H9 (cell line): ENCODE measurements at regions not wholly inside any gene's neighbourhood (a gene's known extent, or its start where the extent isn't known, plus 50 kb on each side); places are given as distances from the start of the nearest gene placed in this dataset.

Source experiments
- DNase-seq: peaks from one replicate; pipeline ENCODE4 v3.0.0-alpha.2; 2017
- H2AFZ ChIP-seq: one replicate; pipeline ENCODE4 v1.6.1; 2013; ENCODE audit warnings: mild to moderate bottlenecking, low read length, control low read depth, moderate library complexity
- H2AK5ac ChIP-seq: 2 replicates; pipeline ENCODE4 v1.6.1; 2013; ENCODE audit warnings: low read length, control low read depth, mixed read lengths; ENCODE audit not compliant: insufficient read length
- H2BK120ac ChIP-seq: one replicate; pipeline ENCODE4 v1.6.1; 2013; ENCODE audit warnings: low read depth, mild to moderate bottlenecking, low read length, control low read depth, inconsistent platforms; ENCODE audit not compliant: poor library complexity, severe bottlenecking
- H2BK12ac ChIP-seq: 2 replicates; pipeline ENCODE4 v1.6.1; 2013; ENCODE audit warnings: low read length, control low read depth, mixed read lengths, low read depth; ENCODE audit not compliant: insufficient read length
- H2BK15ac ChIP-seq: 2 replicates; pipeline ENCODE4 v1.6.1; 2013; ENCODE audit warnings: low read depth, low read length, control low read depth
- H2BK20ac ChIP-seq: one replicate; pipeline ENCODE4 v1.6.1; 2013; ENCODE audit warnings: low read depth, mild to moderate bottlenecking, low read length, control low read depth, inconsistent platforms; ENCODE audit not compliant: poor library complexity, severe bottlenecking
- H2BK5ac ChIP-seq: 2 replicates; pipeline ENCODE4 v1.6.1; 2013; ENCODE audit warnings: low read length, control low read depth, mixed read lengths; ENCODE audit not compliant: insufficient read length
- H3K14ac ChIP-seq: 2 replicates; pipeline ENCODE4 v1.6.1; 2013; ENCODE audit warnings: low read length, control low read depth; ENCODE audit not compliant: insufficient read depth
- H3K18ac ChIP-seq: 2 replicates; pipeline ENCODE4 v1.6.1; 2013; ENCODE audit warnings: low read depth, mild to moderate bottlenecking, mixed read lengths, low read length, control low read depth; ENCODE audit not compliant: insufficient read length
- H3K23ac ChIP-seq: 2 replicates; pipeline ENCODE4 v1.6.1; 2013; ENCODE audit warnings: low read length, control low read depth, mixed read lengths, low read depth; ENCODE audit not compliant: insufficient read length
- H3K23me2 ChIP-seq: 2 replicates; pipeline ENCODE4 v1.6.1; 2013; ENCODE audit warnings: low read depth, mild to moderate bottlenecking, mixed read lengths, low read length, control low read depth; ENCODE audit not compliant: insufficient read length, poor library complexity, severe bottlenecking
- H3K27ac ChIP-seq: 2 replicates; pipeline ENCODE4 v1.5.1; 2013; ENCODE audit warnings: low read length, control low read depth, mixed read lengths, low read depth; ENCODE audit not compliant: insufficient read length
- H3K27me3 ChIP-seq: 2 replicates; pipeline ENCODE4 v1.6.1; 2013; ENCODE audit warnings: low read length, control low read depth, inconsistent platforms; ENCODE audit not compliant: insufficient read depth
- H3K4ac ChIP-seq: 2 replicates; pipeline ENCODE4 v1.6.1; 2013; ENCODE audit warnings: low read depth, mild to moderate bottlenecking, control low read depth, inconsistent platforms, low read length, moderate library complexity
- H3K4me1 ChIP-seq: 2 replicates; pipeline ENCODE4 v1.6.1; 2013; ENCODE audit warnings: low read length, control low read depth, inconsistent platforms; ENCODE audit not compliant: insufficient read depth
- H3K4me2 ChIP-seq: 2 replicates; pipeline ENCODE4 v1.6.1; 2013; ENCODE audit warnings: low read length, control low read depth, mixed read lengths; ENCODE audit not compliant: insufficient read length, insufficient read depth
- H3K56ac ChIP-seq: 2 replicates; pipeline ENCODE4 v1.6.1; 2013; ENCODE audit warnings: low read depth, mild to moderate bottlenecking, mixed read lengths, low read length, control low read depth; ENCODE audit not compliant: insufficient read length
- H3K79me1 ChIP-seq: 2 replicates; pipeline ENCODE4 v1.6.1; 2013; ENCODE audit warnings: low read depth, mild to moderate bottlenecking, moderate library complexity, low read length, control low read depth, inconsistent platforms; ENCODE audit not compliant: insufficient read depth, poor library complexity, severe bottlenecking
- H3K79me2 ChIP-seq: 2 replicates; pipeline ENCODE4 v1.6.1; 2013; ENCODE audit warnings: low read length, control low read depth, inconsistent platforms; ENCODE audit not compliant: insufficient read depth
- H3K9ac ChIP-seq: 2 replicates; pipeline ENCODE4 v1.6.1; 2013; ENCODE audit warnings: low read length, control low read depth, mixed read lengths; ENCODE audit not compliant: insufficient read length; ENCODE audit errors: extremely low read depth
- H3K9me3 ChIP-seq: one replicate; pipeline ENCODE4 v1.6.1; 2013; ENCODE audit warnings: low read depth, low read length, inconsistent platforms; ENCODE audit not compliant: control insufficient read depth
- H3T11ph ChIP-seq: one replicate; pipeline ENCODE4 v1.6.1; 2013; ENCODE audit warnings: mild to moderate bottlenecking, low read length, control low read depth, inconsistent platforms
- H4K20me1 ChIP-seq: one replicate; pipeline ENCODE4 v1.6.1; 2013; ENCODE audit not compliant: control insufficient read depth, insufficient read length, insufficient read depth
- H4K5ac ChIP-seq: 2 replicates; pipeline ENCODE4 v1.6.1; 2013; ENCODE audit warnings: low read depth, mild to moderate bottlenecking, mixed read lengths, low read length, control low read depth; ENCODE audit not compliant: insufficient read length
- H4K8ac ChIP-seq: replicated peaks from 2 replicates; pipeline ENCODE4 v1.6.1; 2013; ENCODE audit warnings: low read length, control low read depth, mixed read lengths, low read depth; ENCODE audit not compliant: insufficient read length
- H4K91ac ChIP-seq: 2 replicates; pipeline ENCODE4 v1.6.1; 2013; ENCODE audit warnings: low read depth, mild to moderate bottlenecking, moderate library complexity, mixed read lengths, low read length, control low read depth; ENCODE audit not compliant: insufficient read length
- H3K27ac Mint-ChIP-seq, 3 experiments: 2 replicates in 2 of 3; 3 replicates in 1 of 3; pipeline ENCODE4 v1.8.0; 2020 to 2021; ENCODE audit warnings: mixed read lengths in 3 of 3, mild to moderate bottlenecking in 1 of 3, moderate library complexity in 1 of 3
- H3K27me3 Mint-ChIP-seq: 2 replicates; pipeline ENCODE4 v1.8.0; 2021; ENCODE audit warnings: low read depth, mild to moderate bottlenecking, moderate library complexity, mixed read lengths
- H3K36me3 Mint-ChIP-seq, 3 experiments: 2 replicates in 2 of 3; 3 replicates in 1 of 3; pipeline ENCODE4 v1.8.0; 2020 to 2021; ENCODE audit warnings: low read depth in 3 of 3, mixed read lengths in 3 of 3; ENCODE audit not compliant: insufficient read depth in 1 of 3
- H3K4me1 Mint-ChIP-seq, 2 experiments: 2 replicates each; pipeline ENCODE4 v1.8.0; 2020; ENCODE audit warnings: mixed read lengths in 2 of 2
- H3K4me3 Mint-ChIP-seq, 2 experiments: 2 replicates in 1 of 2; 3 replicates in 1 of 2; pipeline ENCODE4 v1.8.0; 2020 to 2021; ENCODE audit warnings: mild to moderate bottlenecking in 2 of 2, mixed read lengths in 2 of 2, moderate library complexity in 1 of 2
- H3K9me3 Mint-ChIP-seq, 2 experiments: 2 replicates in 1 of 2; 3 replicates in 1 of 2; pipeline ENCODE4 v1.8.0; 2020; ENCODE audit warnings: mild to moderate bottlenecking in 2 of 2, mixed read lengths in 2 of 2, moderate library complexity in 1 of 2
- WGBS: extraction: QIAGEN DNeasy Blood & Tissue Kit; methylation state at CpG from one replicate; pipeline ENCODE4 v1.1.7; 2013; ENCODE audit warnings: missing lambda C conversion rate, low lambda C conversion rate, mixed read lengths; ENCODE audit not compliant: insufficient read length; ENCODE audit errors: extremely low coverage; 5-methylcytosine and 5-hydroxymethylcytosine counted together
- TF ChIP-seq, protein P1 (sequence below): fragments of 200-600 bp; sonication (generic); conservative IDR thresholded peaks from 3 replicates; pipeline ENCODE4 v1.8.0; 2021; ENCODE audit warnings: antibody characterized with exemption, mild to moderate bottlenecking

DNA sequence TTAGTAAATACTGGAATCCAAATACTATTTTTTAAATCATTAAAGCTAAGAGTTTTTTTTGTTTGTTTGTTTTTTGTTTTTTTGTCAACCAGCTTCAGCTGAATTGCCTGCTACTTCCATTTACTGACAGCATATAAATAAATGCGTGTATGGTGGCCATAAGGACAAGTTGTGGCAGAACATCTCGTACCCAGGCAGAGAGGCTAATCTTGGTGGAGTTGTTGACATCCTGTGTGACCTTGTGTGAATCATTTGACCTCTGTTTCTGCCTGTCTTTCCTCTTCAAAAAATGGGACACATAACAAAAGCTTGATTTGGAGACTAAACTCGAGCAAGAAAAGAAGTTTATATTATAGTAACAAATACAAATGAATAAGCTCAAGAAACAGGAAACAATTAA, 734.2 kb downstream of the MCTP2 start:
- H3K27me3 Mint-ChIP-seq, result no peaks in the 10 kb centered on the region; the same call in 1 of the 2 replicates
- H3K27ac Mint-ChIP-seq, result no peak overlapping the region; a peak in 1 of 7 replicates
- Histone ChIP-seq H2BK20ac (no peak overlapping the region), H2BK120ac (no peak overlapping the region), H3T11ph (no peak overlapping the region), H3K23me2 (no peaks in the 10 kb centered on the region), H2BK15ac (no peak overlapping the region), H3K79me2 (no peaks in the 10 kb centered on the region), H4K5ac (no peak overlapping the region), H2AK5ac (no peak overlapping the region), H3K27ac (no peak overlapping the region), H4K91ac (no peak overlapping the region), H3K18ac (no peak overlapping the region), H3K56ac (no peak overlapping the region), H3K9ac (no peak overlapping the region), H3K9me3 (no peaks in the 10 kb centered on the region), H2BK12ac (no peak overlapping the region), H3K27me3 (no peaks in the 10 kb centered on the region), H4K20me1 (no peaks in the 10 kb centered on the region), H3K4me2 (no peak overlapping the region), H4K8ac (no peak overlapping the region), H3K23ac (no peak overlapping the region), H3K79me1 (no peaks in the 10 kb centered on the region), H2AFZ (no peak overlapping the region), H3K14ac (no peak overlapping the region), H3K4me1 (no peaks in the 10 kb centered on the region), H2BK5ac (no peak overlapping the region), H3K4ac (no peak overlapping the region)
- WGBS, result no CpG with 5 or more reads among the region's 3 CpGs
- H3K4me3 Mint-ChIP-seq, result no peak overlapping the region
- DNase-seq, result no peak
- H3K4me1 Mint-ChIP-seq, result peaks cover 0 to 5% of the 10 kb centered on the region in 2 experiments; a peak in 1 of 4 replicates
- peaks cover 3 to 8% of the 10 kb centered on the region in 2 experiments; a peak in 3 of 5 replicates for H3K9me3 Mint-ChIP-seq
- H3K36me3 Mint-ChIP-seq, result no peaks in the 10 kb centered on the region
- TF ChIP-seq, protein P1, sequence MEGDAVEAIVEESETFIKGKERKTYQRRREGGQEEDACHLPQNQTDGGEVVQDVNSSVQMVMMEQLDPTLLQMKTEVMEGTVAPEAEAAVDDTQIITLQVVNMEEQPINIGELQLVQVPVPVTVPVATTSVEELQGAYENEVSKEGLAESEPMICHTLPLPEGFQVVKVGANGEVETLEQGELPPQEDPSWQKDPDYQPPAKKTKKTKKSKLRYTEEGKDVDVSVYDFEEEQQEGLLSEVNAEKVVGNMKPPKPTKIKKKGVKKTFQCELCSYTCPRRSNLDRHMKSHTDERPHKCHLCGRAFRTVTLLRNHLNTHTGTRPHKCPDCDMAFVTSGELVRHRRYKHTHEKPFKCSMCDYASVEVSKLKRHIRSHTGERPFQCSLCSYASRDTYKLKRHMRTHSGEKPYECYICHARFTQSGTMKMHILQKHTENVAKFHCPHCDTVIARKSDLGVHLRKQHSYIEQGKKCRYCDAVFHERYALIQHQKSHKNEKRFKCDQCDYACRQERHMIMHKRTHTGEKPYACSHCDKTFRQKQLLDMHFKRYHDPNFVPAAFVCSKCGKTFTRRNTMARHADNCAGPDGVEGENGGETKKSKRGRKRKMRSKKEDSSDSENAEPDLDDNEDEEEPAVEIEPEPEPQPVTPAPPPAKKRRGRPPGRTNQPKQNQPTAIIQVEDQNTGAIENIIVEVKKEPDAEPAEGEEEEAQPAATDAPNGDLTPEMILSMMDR, result no peak
